Testis (tissue), 2 donors: ENCODE measurements at regions not wholly inside any gene's neighbourhood (a gene's known extent, or its start where the extent isn't known, plus 50 kb on each side); places are given as distances from the start of the nearest gene placed in this dataset.

Experiments
- DNase-seq: peaks from one replicate; pipeline ENCODE4 v3.0.0-alpha.2; 2019
- H3K27ac ChIP-seq, 2 donors: fragments of 200-600 bp; sonication (generic); one replicate each; pipeline ENCODE4 v1.5.1; 2019
- H3K27me3 ChIP-seq: fragments of 200-600 bp; sonication (generic); one replicate; pipeline ENCODE4 v1.5.1; 2019
- H3K36me3 ChIP-seq: fragments of 200-600 bp; sonication (generic); one replicate; pipeline ENCODE4 v1.5.1; 2017; ENCODE audit warnings: low read depth; ENCODE audit errors: missing control alignments
- H3K4me1 ChIP-seq: fragments of 200-600 bp; sonication (generic); one replicate; pipeline ENCODE4 v1.5.1; 2019
- H3K4me3 ChIP-seq, 2 donors: fragments of 200-600 bp; sonication (generic); one replicate each; pipeline ENCODE4 v1.5.1; 2017 to 2019
- H3K9me3 ChIP-seq: fragments of 200-600 bp; sonication (generic); one replicate; pipeline ENCODE4 v1.5.1; 2017
- CTCF ChIP-seq, 3 experiments: fragments of 450-650 bp in 2 of 3; fragments of 200-600 bp in 1 of 3; sonication (generic) in 1 of 3; IDR thresholded peaks; one replicate each; pipeline ENCODE4 v1.5.1; 2016 to 2019; ENCODE audit warnings: antibody characterized with exemption in 3 of 3, mild to moderate bottlenecking in 2 of 3, moderate library complexity in 1 of 3
- POLR2A ChIP-seq: fragments of 450-650 bp; IDR thresholded peaks from one replicate; pipeline ENCODE4 v1.6.1; 2017; ENCODE audit warnings: antibody characterized with exemption, mild to moderate bottlenecking, moderate library complexity
- WGBS, 2 donors: methylation state at CpG; one replicate each; pipeline ENCODE4 v1.1.5; 2018; 5-methylcytosine and 5-hydroxymethylcytosine counted together
- intact Hi-C: fragments of 100-400 bp; cut with DNase I; formaldehyde crosslinking; loops from one replicate; pipeline ENCODE4 v1.15.1; 2023; ENCODE audit warnings: low total_unique reads

GRCh38 chr1:229856009-229856650 is 210.9 kb upstream of the GALNT2 start:
- no peaks in the 10 kb centered on the region for H3K9me3 ChIP-seq
- no peak overlapping the region for H3K4me3 ChIP-seq
- H3K4me1 ChIP-seq = no peaks in the 10 kb centered on the region
- 69 to 70% methylated on average over 7 of the region's 7 CpGs for WGBS, 2 donors
- no peak for DNase-seq
- no peaks in the 10 kb centered on the region for H3K36me3 ChIP-seq
- no peak overlapping the region for H3K27ac ChIP-seq
- TF ChIP-seq CTCF (IDR thresholded peaks at IDR 0.05) (no peak), POLR2A (no peak)
- intact Hi-C loops = no loop called here
- no peaks in the 10 kb centered on the region for H3K27me3 ChIP-seq

GRCh38 chr1:229857585-229857984 is 209.5 kb upstream of the GALNT2 start:
- Histone ChIP-seq H3K36me3 (no peaks in the 10 kb centered on the region), H3K4me1 (peaks cover 4% of the 10 kb centered on the region), H3K27me3 (no peaks in the 10 kb centered on the region), H3K4me3 (no peak overlapping the region), H3K27ac (no peak overlapping the region), H3K9me3 (no peaks in the 10 kb centered on the region)
- 94 to 98% methylated on average over 4 of the region's 4 CpGs for WGBS, 2 donors
- no peak for TF ChIP-seq POLR2A
- no peak for TF ChIP-seq CTCF (IDR thresholded peaks at IDR 0.05)
- intact Hi-C loops = no loop called here
- DNase-seq = no peak

- Histone ChIP-seq H3K4me3 (no peak overlapping the region), H3K4me1 (peaks cover 10% of the 10 kb centered on the region), H3K36me3 (no peaks in the 10 kb centered on the region), H3K9me3 (no peaks in the 10 kb centered on the region), H3K27ac (no peak overlapping the region), H3K27me3 (no peaks in the 10 kb centered on the region)
- WGBS, 2 donors = 88 to 93% methylated on average over 4 to 5 of the region's 5 CpGs
- intact Hi-C loops = no loop called here
- no peak for TF ChIP-seq POLR2A
- TF ChIP-seq CTCF (IDR thresholded peaks at IDR 0.05) = no peak
- no peak for DNase-seq
Observed at GRCh38 chr1:229859026-229859425, 208.0 kb upstream of the GALNT2 start.

GRCh38 chr1:229860926-229861325 is 206.1 kb upstream of the GALNT2 start:
- peaks cover 12% of the 10 kb centered on the region for H3K4me1 ChIP-seq
- no peak overlapping the region for H3K4me3 ChIP-seq
- no peaks in the 10 kb centered on the region for H3K9me3 ChIP-seq
- intact Hi-C loops = no loop called here
- 94 to 97% methylated on average over 6 of the region's 6 CpGs for WGBS, 2 donors
- TF ChIP-seq CTCF (IDR thresholded peaks at IDR 0.05) (no peak), POLR2A (no peak)
- H3K36me3 ChIP-seq = no peaks in the 10 kb centered on the region
- no peak overlapping the region for H3K27ac ChIP-seq
- DNase-seq = no peak
- H3K27me3 ChIP-seq = no peaks in the 10 kb centered on the region

- Histone ChIP-seq H3K27ac (peak overlapping the region in 1 of 2 donors; percentile 48), H3K9me3 (no peaks in the 10 kb centered on the region), H3K27me3 (no peaks in the 10 kb centered on the region), H3K4me3 (no peak overlapping the region), H3K4me1 (peaks cover 12% of the 10 kb centered on the region), H3K36me3 (no peaks in the 10 kb centered on the region)
- intact Hi-C loops = no loop called here
- WGBS, 2 donors = 41 to 48% methylated on average over 15 of the region's 15 CpGs
- peak; percentile 41 for DNase-seq
- no peak for TF ChIP-seq POLR2A
- no peak for TF ChIP-seq CTCF (IDR thresholded peaks at IDR 0.05)
Observed at GRCh38 chr1:229862017-229862774, 204.8 kb upstream of the GALNT2 start.
